GM12878 (cell line): ENCODE measurements at regions not wholly inside any gene's neighbourhood (a gene's known extent, or its start where the extent isn't known, plus 50 kb on each side); places are given as distances from the start of the nearest gene placed in this dataset.

Experiments
- EZH2 ChIP-seq: IDR thresholded peaks from 2 replicates; pipeline ENCODE4 v1.6.1; 2012; ENCODE audit warnings: low read depth, mild to moderate bottlenecking, control low read depth, inconsistent platforms, low read length, borderline replicate concordance; ENCODE audit not compliant: control insufficient read depth
- JUNB ChIP-seq: IDR thresholded peaks from 2 replicates; pipeline ENCODE4 v1.6.1; 2016; ENCODE audit warnings: antibody characterized with exemption, mild to moderate bottlenecking
- TF ChIP-seq, protein P1 (sequence below), 3 experiments: IDR thresholded peaks in 2 of 3; conservative IDR thresholded peaks in 1 of 3; 2 replicates each; pipeline ENCODE4 v1.5.1; 2011; ENCODE audit warnings: low read depth in 3 of 3, low read length in 3 of 3, mild to moderate bottlenecking in 3 of 3, control low read depth in 2 of 3, moderate library complexity in 2 of 3, inconsistent platforms in 1 of 3, mixed read lengths in 1 of 3; ENCODE audit not compliant: control insufficient read depth in 2 of 3, insufficient read depth in 1 of 3; ENCODE audit errors: extremely low read depth in 1 of 3

GRCh38 chr13:94829185-94829836 lies 117.0 kb upstream of the SOX21 start:
- no peak for TF ChIP-seq JUNB
- TF ChIP-seq, protein P1, sequence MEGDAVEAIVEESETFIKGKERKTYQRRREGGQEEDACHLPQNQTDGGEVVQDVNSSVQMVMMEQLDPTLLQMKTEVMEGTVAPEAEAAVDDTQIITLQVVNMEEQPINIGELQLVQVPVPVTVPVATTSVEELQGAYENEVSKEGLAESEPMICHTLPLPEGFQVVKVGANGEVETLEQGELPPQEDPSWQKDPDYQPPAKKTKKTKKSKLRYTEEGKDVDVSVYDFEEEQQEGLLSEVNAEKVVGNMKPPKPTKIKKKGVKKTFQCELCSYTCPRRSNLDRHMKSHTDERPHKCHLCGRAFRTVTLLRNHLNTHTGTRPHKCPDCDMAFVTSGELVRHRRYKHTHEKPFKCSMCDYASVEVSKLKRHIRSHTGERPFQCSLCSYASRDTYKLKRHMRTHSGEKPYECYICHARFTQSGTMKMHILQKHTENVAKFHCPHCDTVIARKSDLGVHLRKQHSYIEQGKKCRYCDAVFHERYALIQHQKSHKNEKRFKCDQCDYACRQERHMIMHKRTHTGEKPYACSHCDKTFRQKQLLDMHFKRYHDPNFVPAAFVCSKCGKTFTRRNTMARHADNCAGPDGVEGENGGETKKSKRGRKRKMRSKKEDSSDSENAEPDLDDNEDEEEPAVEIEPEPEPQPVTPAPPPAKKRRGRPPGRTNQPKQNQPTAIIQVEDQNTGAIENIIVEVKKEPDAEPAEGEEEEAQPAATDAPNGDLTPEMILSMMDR (IDR thresholded peaks at IDR 0.05 in 2 of 3, conservative IDR thresholded peaks at IDR 0.05 in 1 of 3; ENCODE audit: control insufficient read depth in 2 of 3, extremely low read depth in 1 of 3, insufficient read depth in 1 of 3, low read depth in 3 of 3, low read length in 3 of 3) = no peak
- TF ChIP-seq EZH2 = no peak
